H9 (cell line): ENCODE measurements at regions not wholly inside any gene's neighbourhood (a gene's known extent, or its start where the extent isn't known, plus 50 kb on each side); places are given as distances from the start of the nearest gene placed in this dataset.

Experiments used
- DNase-seq: peaks from one replicate; pipeline ENCODE4 v3.0.0-alpha.2; 2017
- H2AFZ ChIP-seq: one replicate; pipeline ENCODE4 v1.6.1; 2013; ENCODE audit warnings: mild to moderate bottlenecking, low read length, control low read depth, moderate library complexity
- H2AK5ac ChIP-seq: 2 replicates; pipeline ENCODE4 v1.6.1; 2013; ENCODE audit warnings: low read length, control low read depth, mixed read lengths; ENCODE audit not compliant: insufficient read length
- H2BK120ac ChIP-seq: one replicate; pipeline ENCODE4 v1.6.1; 2013; ENCODE audit warnings: low read depth, mild to moderate bottlenecking, low read length, control low read depth, inconsistent platforms; ENCODE audit not compliant: poor library complexity, severe bottlenecking
- H2BK12ac ChIP-seq: 2 replicates; pipeline ENCODE4 v1.6.1; 2013; ENCODE audit warnings: low read length, control low read depth, mixed read lengths, low read depth; ENCODE audit not compliant: insufficient read length
- H2BK15ac ChIP-seq: 2 replicates; pipeline ENCODE4 v1.6.1; 2013; ENCODE audit warnings: low read depth, low read length, control low read depth
- H2BK20ac ChIP-seq: one replicate; pipeline ENCODE4 v1.6.1; 2013; ENCODE audit warnings: low read depth, mild to moderate bottlenecking, low read length, control low read depth, inconsistent platforms; ENCODE audit not compliant: poor library complexity, severe bottlenecking
- H2BK5ac ChIP-seq: 2 replicates; pipeline ENCODE4 v1.6.1; 2013; ENCODE audit warnings: low read length, control low read depth, mixed read lengths; ENCODE audit not compliant: insufficient read length
- H3K14ac ChIP-seq: 2 replicates; pipeline ENCODE4 v1.6.1; 2013; ENCODE audit warnings: low read length, control low read depth; ENCODE audit not compliant: insufficient read depth
- H3K18ac ChIP-seq: 2 replicates; pipeline ENCODE4 v1.6.1; 2013; ENCODE audit warnings: low read depth, mild to moderate bottlenecking, mixed read lengths, low read length, control low read depth; ENCODE audit not compliant: insufficient read length
- H3K23ac ChIP-seq: 2 replicates; pipeline ENCODE4 v1.6.1; 2013; ENCODE audit warnings: low read length, control low read depth, mixed read lengths, low read depth; ENCODE audit not compliant: insufficient read length
- H3K23me2 ChIP-seq: 2 replicates; pipeline ENCODE4 v1.6.1; 2013; ENCODE audit warnings: low read depth, mild to moderate bottlenecking, mixed read lengths, low read length, control low read depth; ENCODE audit not compliant: insufficient read length, poor library complexity, severe bottlenecking
- H3K27ac ChIP-seq: 2 replicates; pipeline ENCODE4 v1.5.1; 2013; ENCODE audit warnings: low read length, control low read depth, mixed read lengths, low read depth; ENCODE audit not compliant: insufficient read length
- H3K27me3 ChIP-seq: 2 replicates; pipeline ENCODE4 v1.6.1; 2013; ENCODE audit warnings: low read length, control low read depth, inconsistent platforms; ENCODE audit not compliant: insufficient read depth
- H3K4ac ChIP-seq: 2 replicates; pipeline ENCODE4 v1.6.1; 2013; ENCODE audit warnings: low read depth, mild to moderate bottlenecking, control low read depth, inconsistent platforms, low read length, moderate library complexity
- H3K4me1 ChIP-seq: 2 replicates; pipeline ENCODE4 v1.6.1; 2013; ENCODE audit warnings: low read length, control low read depth, inconsistent platforms; ENCODE audit not compliant: insufficient read depth
- H3K4me2 ChIP-seq: 2 replicates; pipeline ENCODE4 v1.6.1; 2013; ENCODE audit warnings: low read length, control low read depth, mixed read lengths; ENCODE audit not compliant: insufficient read length, insufficient read depth
- H3K56ac ChIP-seq: 2 replicates; pipeline ENCODE4 v1.6.1; 2013; ENCODE audit warnings: low read depth, mild to moderate bottlenecking, mixed read lengths, low read length, control low read depth; ENCODE audit not compliant: insufficient read length
- H3K79me1 ChIP-seq: 2 replicates; pipeline ENCODE4 v1.6.1; 2013; ENCODE audit warnings: low read depth, mild to moderate bottlenecking, moderate library complexity, low read length, control low read depth, inconsistent platforms; ENCODE audit not compliant: insufficient read depth, poor library complexity, severe bottlenecking
- H3K79me2 ChIP-seq: 2 replicates; pipeline ENCODE4 v1.6.1; 2013; ENCODE audit warnings: low read length, control low read depth, inconsistent platforms; ENCODE audit not compliant: insufficient read depth
- H3K9ac ChIP-seq: 2 replicates; pipeline ENCODE4 v1.6.1; 2013; ENCODE audit warnings: low read length, control low read depth, mixed read lengths; ENCODE audit not compliant: insufficient read length; ENCODE audit errors: extremely low read depth
- H3K9me3 ChIP-seq: one replicate; pipeline ENCODE4 v1.6.1; 2013; ENCODE audit warnings: low read depth, low read length, inconsistent platforms; ENCODE audit not compliant: control insufficient read depth
- H3T11ph ChIP-seq: one replicate; pipeline ENCODE4 v1.6.1; 2013; ENCODE audit warnings: mild to moderate bottlenecking, low read length, control low read depth, inconsistent platforms
- H4K20me1 ChIP-seq: one replicate; pipeline ENCODE4 v1.6.1; 2013; ENCODE audit not compliant: control insufficient read depth, insufficient read length, insufficient read depth
- H4K5ac ChIP-seq: 2 replicates; pipeline ENCODE4 v1.6.1; 2013; ENCODE audit warnings: low read depth, mild to moderate bottlenecking, mixed read lengths, low read length, control low read depth; ENCODE audit not compliant: insufficient read length
- H4K8ac ChIP-seq: replicated peaks from 2 replicates; pipeline ENCODE4 v1.6.1; 2013; ENCODE audit warnings: low read length, control low read depth, mixed read lengths, low read depth; ENCODE audit not compliant: insufficient read length
- H4K91ac ChIP-seq: 2 replicates; pipeline ENCODE4 v1.6.1; 2013; ENCODE audit warnings: low read depth, mild to moderate bottlenecking, moderate library complexity, mixed read lengths, low read length, control low read depth; ENCODE audit not compliant: insufficient read length
- H3K27ac Mint-ChIP-seq, 3 experiments: 2 replicates in 2 of 3; 3 replicates in 1 of 3; pipeline ENCODE4 v1.8.0; 2020 to 2021; ENCODE audit warnings: mixed read lengths in 3 of 3, mild to moderate bottlenecking in 1 of 3, moderate library complexity in 1 of 3
- H3K27me3 Mint-ChIP-seq: 2 replicates; pipeline ENCODE4 v1.8.0; 2021; ENCODE audit warnings: low read depth, mild to moderate bottlenecking, moderate library complexity, mixed read lengths
- H3K36me3 Mint-ChIP-seq, 3 experiments: 2 replicates in 2 of 3; 3 replicates in 1 of 3; pipeline ENCODE4 v1.8.0; 2020 to 2021; ENCODE audit warnings: low read depth in 3 of 3, mixed read lengths in 3 of 3; ENCODE audit not compliant: insufficient read depth in 1 of 3
- H3K4me1 Mint-ChIP-seq, 2 experiments: 2 replicates each; pipeline ENCODE4 v1.8.0; 2020; ENCODE audit warnings: mixed read lengths in 2 of 2
- H3K4me3 Mint-ChIP-seq, 2 experiments: 2 replicates in 1 of 2; 3 replicates in 1 of 2; pipeline ENCODE4 v1.8.0; 2020 to 2021; ENCODE audit warnings: mild to moderate bottlenecking in 2 of 2, mixed read lengths in 2 of 2, moderate library complexity in 1 of 2
- H3K9me3 Mint-ChIP-seq, 2 experiments: 2 replicates in 1 of 2; 3 replicates in 1 of 2; pipeline ENCODE4 v1.8.0; 2020; ENCODE audit warnings: mild to moderate bottlenecking in 2 of 2, mixed read lengths in 2 of 2, moderate library complexity in 1 of 2
- WGBS: extraction: QIAGEN DNeasy Blood & Tissue Kit; methylation state at CpG from one replicate; pipeline ENCODE4 v1.1.7; 2013; ENCODE audit warnings: missing lambda C conversion rate, low lambda C conversion rate, mixed read lengths; ENCODE audit not compliant: insufficient read length; ENCODE audit errors: extremely low coverage; 5-methylcytosine and 5-hydroxymethylcytosine counted together
- TF ChIP-seq, protein P1 (sequence below): fragments of 200-600 bp; sonication (generic); conservative IDR thresholded peaks from 3 replicates; pipeline ENCODE4 v1.8.0; 2021; ENCODE audit warnings: antibody characterized with exemption, mild to moderate bottlenecking

DNA sequence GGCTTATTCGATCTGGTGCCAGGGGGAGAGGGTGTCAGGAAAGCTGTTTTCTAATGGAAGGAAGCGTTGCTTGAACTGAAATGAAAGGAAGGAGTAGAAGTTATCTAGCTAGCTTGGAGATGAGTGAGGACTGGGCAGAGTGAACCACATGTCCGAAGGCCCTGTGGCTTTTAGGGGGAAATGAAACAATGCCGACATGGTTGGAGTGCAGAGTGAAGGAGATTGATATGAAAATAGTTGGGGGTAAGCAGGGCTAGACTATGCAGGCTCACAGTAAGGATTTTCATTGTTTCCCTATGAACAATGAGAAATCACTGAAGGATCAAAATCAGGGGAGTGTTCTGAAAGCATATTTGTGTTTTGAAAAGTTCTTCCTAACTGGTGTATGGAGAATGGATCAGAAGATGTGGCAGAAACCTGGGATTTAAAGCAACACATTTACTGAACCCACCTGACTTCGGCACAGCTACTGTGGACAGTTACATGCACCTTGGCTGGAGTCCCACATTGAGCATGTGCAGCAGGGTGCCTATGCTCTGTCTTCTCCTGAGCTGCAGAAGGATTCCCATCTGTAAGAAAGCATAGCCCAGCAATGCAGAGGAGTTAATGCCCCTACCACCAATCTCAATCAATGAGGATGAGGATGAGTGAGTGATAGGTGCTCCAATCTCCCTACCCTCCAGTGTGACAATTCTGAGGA lies 144.4 kb upstream of the TBCA start:
- Histone ChIP-seq H3K27me3 (no peaks in the 10 kb centered on the region), H2BK12ac (no peak overlapping the region), H4K5ac (no peak overlapping the region), H3K23me2 (no peaks in the 10 kb centered on the region), H3K4me2 (no peak overlapping the region), H2AK5ac (no peak overlapping the region), H4K8ac (no peak overlapping the region), H4K91ac (no peak overlapping the region), H3T11ph (no peak overlapping the region), H3K79me2 (no peaks in the 10 kb centered on the region), H3K4me1 (peaks cover 3% of the 10 kb centered on the region; the same call in 1 of the 2 replicates), H3K56ac (no peak overlapping the region), H2BK5ac (no peak overlapping the region), H3K27ac (no peak overlapping the region), H3K9ac (no peak overlapping the region), H3K23ac (no peak overlapping the region), H3K9me3 (no peaks in the 10 kb centered on the region), H4K20me1 (no peaks in the 10 kb centered on the region), H2BK15ac (no peak overlapping the region), H2BK20ac (no peak overlapping the region), H3K14ac (no peak overlapping the region), H3K18ac (no peak overlapping the region), H3K4ac (no peak overlapping the region), H2BK120ac (no peak overlapping the region), H2AFZ (no peak overlapping the region), H3K79me1 (no peaks in the 10 kb centered on the region)
- H3K27me3 Mint-ChIP-seq, result peaks cover 25% of the 10 kb centered on the region
- peaks cover 14 to 24% of the 10 kb centered on the region in 2 experiments for H3K4me1 Mint-ChIP-seq
- no CpG with 5 or more reads among the region's 5 CpGs for WGBS
- H3K36me3 Mint-ChIP-seq, result no peaks in the 10 kb centered on the region; a peak in 1 of 7 replicates
- DNase-seq, result no peak
- H3K27ac Mint-ChIP-seq, result no peak overlapping the region
- H3K4me3 Mint-ChIP-seq, result no peak overlapping the region
- TF ChIP-seq, protein P1, sequence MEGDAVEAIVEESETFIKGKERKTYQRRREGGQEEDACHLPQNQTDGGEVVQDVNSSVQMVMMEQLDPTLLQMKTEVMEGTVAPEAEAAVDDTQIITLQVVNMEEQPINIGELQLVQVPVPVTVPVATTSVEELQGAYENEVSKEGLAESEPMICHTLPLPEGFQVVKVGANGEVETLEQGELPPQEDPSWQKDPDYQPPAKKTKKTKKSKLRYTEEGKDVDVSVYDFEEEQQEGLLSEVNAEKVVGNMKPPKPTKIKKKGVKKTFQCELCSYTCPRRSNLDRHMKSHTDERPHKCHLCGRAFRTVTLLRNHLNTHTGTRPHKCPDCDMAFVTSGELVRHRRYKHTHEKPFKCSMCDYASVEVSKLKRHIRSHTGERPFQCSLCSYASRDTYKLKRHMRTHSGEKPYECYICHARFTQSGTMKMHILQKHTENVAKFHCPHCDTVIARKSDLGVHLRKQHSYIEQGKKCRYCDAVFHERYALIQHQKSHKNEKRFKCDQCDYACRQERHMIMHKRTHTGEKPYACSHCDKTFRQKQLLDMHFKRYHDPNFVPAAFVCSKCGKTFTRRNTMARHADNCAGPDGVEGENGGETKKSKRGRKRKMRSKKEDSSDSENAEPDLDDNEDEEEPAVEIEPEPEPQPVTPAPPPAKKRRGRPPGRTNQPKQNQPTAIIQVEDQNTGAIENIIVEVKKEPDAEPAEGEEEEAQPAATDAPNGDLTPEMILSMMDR, result no peak
- no peaks in the 10 kb centered on the region for H3K9me3 Mint-ChIP-seq
